Thoracic aorta (tissue), 2 donors: ENCODE measurements at regions not wholly inside any gene's neighbourhood (a gene's known extent, or its start where the extent isn't known, plus 50 kb on each side); places are given as distances from the start of the nearest gene placed in this dataset.

ENCODE experiments used
- ATAC-seq: fragments of 150-250 bp; one replicate; pipeline ENCODE4 v1.8.0; 2017; ENCODE audit warnings: low read depth; ENCODE audit not compliant: insufficient number of reproducible peaks, low FRiP score
- DNase-seq: peaks from one replicate; pipeline ENCODE4 v3.0.0-alpha.2; 2020; ENCODE audit warnings: low spot score
- H3K27ac ChIP-seq, 2 donors: fragments of 200-600 bp; sonication (generic); 1 replicate in 1 of 2; 2 replicates in 1 of 2; pipeline ENCODE4 v1.5.1; 2016; ENCODE audit warnings: mild to moderate bottlenecking in 2 of 2, moderate library complexity in 2 of 2
- H3K27me3 ChIP-seq: fragments of 200-600 bp; sonication (generic); replicated peaks from 2 replicates; pipeline ENCODE4 v1.6.0; 2016; ENCODE audit warnings: mild to moderate bottlenecking; ENCODE audit not compliant: insufficient read depth
- H3K36me3 ChIP-seq: fragments of 200-600 bp; sonication (generic); one replicate; pipeline ENCODE4 v1.5.1; 2016
- H3K4me1 ChIP-seq, 2 donors: fragments of 200-600 bp; sonication (generic); 1 replicate in 1 of 2; 2 replicates in 1 of 2; pipeline versions ENCODE4 v1.5.1 to v1.6.0; 2016; ENCODE audit warnings: low read depth in 2 of 2, mild to moderate bottlenecking in 1 of 2; ENCODE audit not compliant: control insufficient read depth in 1 of 2
- H3K4me3 ChIP-seq: fragments of 200-600 bp; sonication (generic); 2 replicates; pipeline ENCODE4 v1.5.1; 2016; ENCODE audit warnings: mild to moderate bottlenecking
- H3K9me3 ChIP-seq: fragments of 200-600 bp; sonication (generic); 2 replicates; pipeline ENCODE4 v1.5.1; 2016
- CTCF ChIP-seq: fragments of 200-600 bp; sonication (generic); IDR thresholded peaks from one replicate; pipeline ENCODE4 v1.5.1; 2019; ENCODE audit warnings: antibody characterized with exemption

GRCh38 chr18:25805939-25806338, 284.5 kb downstream of the SS18 start:
- Histone ChIP-seq H3K36me3 (no peaks in the 10 kb centered on the region), H3K4me3 (no peak overlapping the region), H3K4me1 (no peaks in the 10 kb centered on the region), H3K9me3 (no peaks in the 10 kb centered on the region), H3K27me3 (no peaks in the 10 kb centered on the region), H3K27ac (no peak overlapping the region)
- no peak for TF ChIP-seq CTCF
- no peak for ATAC-seq
- no peak for DNase-seq

- no peak overlapping the region for H3K4me3 ChIP-seq
- no peak overlapping the region for H3K27ac ChIP-seq
- no peak for DNase-seq
- H3K4me1 ChIP-seq = no peaks in the 10 kb centered on the region
- H3K27me3 ChIP-seq = no peaks in the 10 kb centered on the region
- TF ChIP-seq CTCF = no peak
- H3K36me3 ChIP-seq = no peaks in the 10 kb centered on the region
- no peak for ATAC-seq
- no peaks in the 10 kb centered on the region for H3K9me3 ChIP-seq
Observed at GRCh38 chr18:25805323-25805722, 285.1 kb downstream of the SS18 start.

- H3K9me3 ChIP-seq = no peaks in the 10 kb centered on the region
- no peaks in the 10 kb centered on the region for H3K27me3 ChIP-seq
- no peaks in the 10 kb centered on the region for H3K36me3 ChIP-seq
- no peak for TF ChIP-seq CTCF
- no peak overlapping the region for H3K4me3 ChIP-seq
- DNase-seq (no peak), ATAC-seq (no peak)
- H3K4me1 ChIP-seq = no peaks in the 10 kb centered on the region
- no peak overlapping the region for H3K27ac ChIP-seq
Observed at GRCh38 chr18:25799231-25799630, 291.2 kb downstream of the SS18 start.

GRCh38 chr18:25798046-25798445, 292.4 kb downstream of the SS18 start:
- Histone ChIP-seq H3K27me3 (no peaks in the 10 kb centered on the region), H3K9me3 (no peaks in the 10 kb centered on the region), H3K4me1 (no peaks in the 10 kb centered on the region), H3K36me3 (no peaks in the 10 kb centered on the region), H3K4me3 (no peak overlapping the region), H3K27ac (no peak overlapping the region)
- DNase-seq (no peak), ATAC-seq (no peak)
- TF ChIP-seq CTCF = no peak

GRCh38 chr18:25795213-25795612, 295.2 kb downstream of the SS18 start:
- H3K4me1 ChIP-seq = no peaks in the 10 kb centered on the region
- no peak overlapping the region for H3K4me3 ChIP-seq
- no peaks in the 10 kb centered on the region for H3K27me3 ChIP-seq
- DNase-seq = no peak
- no peak for TF ChIP-seq CTCF
- no peak overlapping the region for H3K27ac ChIP-seq
- H3K9me3 ChIP-seq = no peaks in the 10 kb centered on the region
- H3K36me3 ChIP-seq = no peaks in the 10 kb centered on the region
- no peak for ATAC-seq
